ENCODE measurements at regions not wholly inside any gene's neighbourhood (a gene's known extent, or its start where the extent isn't known, plus 50 kb on each side); places are given as distances from the start of the nearest gene placed in this dataset.

GRCh38 chr6:78243519-78243918 is 590.7 kb downstream of the MEI4 start:
- TF ChIP-seq, protein P1, sequence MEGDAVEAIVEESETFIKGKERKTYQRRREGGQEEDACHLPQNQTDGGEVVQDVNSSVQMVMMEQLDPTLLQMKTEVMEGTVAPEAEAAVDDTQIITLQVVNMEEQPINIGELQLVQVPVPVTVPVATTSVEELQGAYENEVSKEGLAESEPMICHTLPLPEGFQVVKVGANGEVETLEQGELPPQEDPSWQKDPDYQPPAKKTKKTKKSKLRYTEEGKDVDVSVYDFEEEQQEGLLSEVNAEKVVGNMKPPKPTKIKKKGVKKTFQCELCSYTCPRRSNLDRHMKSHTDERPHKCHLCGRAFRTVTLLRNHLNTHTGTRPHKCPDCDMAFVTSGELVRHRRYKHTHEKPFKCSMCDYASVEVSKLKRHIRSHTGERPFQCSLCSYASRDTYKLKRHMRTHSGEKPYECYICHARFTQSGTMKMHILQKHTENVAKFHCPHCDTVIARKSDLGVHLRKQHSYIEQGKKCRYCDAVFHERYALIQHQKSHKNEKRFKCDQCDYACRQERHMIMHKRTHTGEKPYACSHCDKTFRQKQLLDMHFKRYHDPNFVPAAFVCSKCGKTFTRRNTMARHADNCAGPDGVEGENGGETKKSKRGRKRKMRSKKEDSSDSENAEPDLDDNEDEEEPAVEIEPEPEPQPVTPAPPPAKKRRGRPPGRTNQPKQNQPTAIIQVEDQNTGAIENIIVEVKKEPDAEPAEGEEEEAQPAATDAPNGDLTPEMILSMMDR (IDR thresholded peaks at IDR 0.05), result no peak
- TF ChIP-seq POLR2A (IDR thresholded peaks at IDR 0.05), result no peak

All from breast epithelium (tissue), 3 donors.